Duodenal mucosa (tissue), 2 donors: ENCODE measurements at regions not wholly inside any gene's neighbourhood (a gene's known extent, or its start where the extent isn't known, plus 50 kb on each side); places are given as distances from the start of the nearest gene placed in this dataset.

Experiments used
- H3K27ac ChIP-seq: one replicate; pipeline ENCODE4 v1.7.0; 2013; ENCODE audit warnings: low read depth, low read length
- H3K27me3 ChIP-seq, 2 donors: one replicate each; pipeline ENCODE4 v1.7.0; 2013; ENCODE audit warnings: low read length in 2 of 2, control low read depth in 1 of 2; ENCODE audit not compliant: insufficient read depth in 2 of 2, control insufficient read depth in 1 of 2
- H3K36me3 ChIP-seq, 2 donors: one replicate each; pipeline ENCODE4 v1.7.0; 2013; ENCODE audit warnings: low read length in 2 of 2, control low read depth in 1 of 2; ENCODE audit not compliant: insufficient read depth in 2 of 2, control insufficient read depth in 1 of 2
- H3K4me1 ChIP-seq, 2 donors: one replicate each; pipeline ENCODE4 v1.7.0; 2013; ENCODE audit warnings: low read length in 2 of 2, control low read depth in 1 of 2; ENCODE audit not compliant: insufficient read depth in 2 of 2, control insufficient read depth in 1 of 2
- H3K4me3 ChIP-seq, 2 donors: one replicate each; pipeline ENCODE4 v1.7.0; 2013; ENCODE audit warnings: low read length in 2 of 2, low read depth in 1 of 2
- H3K9ac ChIP-seq, 2 donors: one replicate each; pipeline ENCODE4 v1.7.0; 2013; ENCODE audit warnings: low read length in 2 of 2, low read depth in 1 of 2
- H3K9me3 ChIP-seq, 2 donors: one replicate each; pipeline ENCODE4 v1.7.0; 2013; ENCODE audit warnings: low read length in 2 of 2, control low read depth in 1 of 2; ENCODE audit not compliant: control insufficient read depth in 1 of 2

GRCh38 chr3:174441588-174442301 lies 417.4 kb upstream of the NAALADL2 start:
- Histone ChIP-seq H3K9ac (peak overlapping the region; percentile 76 to 78), H3K4me3 (peak overlapping the region; percentile 82 to 85), H3K4me1 (peaks cover 7 to 10% of the 10 kb centered on the region in 2 donors), H3K27ac (peak overlapping the region; percentile 93), H3K27me3 (no peaks in the 10 kb centered on the region), H3K9me3 (no peaks in the 10 kb centered on the region), H3K36me3 (no peaks in the 10 kb centered on the region)

GRCh38 chr3:174442302-174442682 lies 416.8 kb upstream of the NAALADL2 start:
- H3K36me3 ChIP-seq: no peaks in the 10 kb centered on the region
- H3K4me3 ChIP-seq: peak overlapping the region; percentile 82 to 85
- H3K27ac ChIP-seq: no peak overlapping the region
- no peaks in the 10 kb centered on the region for H3K27me3 ChIP-seq
- H3K4me1 ChIP-seq: peaks cover 7 to 10% of the 10 kb centered on the region in 2 donors
- H3K9me3 ChIP-seq: no peaks in the 10 kb centered on the region
- peak overlapping the region in 1 of 2 donors; percentile 78 for H3K9ac ChIP-seq

GRCh38 chr3:174444391-174444790 lies 414.7 kb upstream of the NAALADL2 start:
- no peak overlapping the region for H3K27ac ChIP-seq
- H3K4me1 ChIP-seq: peaks cover 6 to 7% of the 10 kb centered on the region in 2 donors
- H3K27me3 ChIP-seq: no peaks in the 10 kb centered on the region
- peaks cover 0 to 12% of the 10 kb centered on the region in 2 donors for H3K9me3 ChIP-seq
- no peaks in the 10 kb centered on the region for H3K36me3 ChIP-seq
- H3K4me3 ChIP-seq: no peak overlapping the region
- no peak overlapping the region for H3K9ac ChIP-seq

GRCh38 chr3:174457758-174458157 lies 401.4 kb upstream of the NAALADL2 start:
- Histone ChIP-seq H3K4me3 (no peak overlapping the region), H3K27ac (no peak overlapping the region), H3K9me3 (peaks cover 0 to 13% of the 10 kb centered on the region in 2 donors), H3K4me1 (no peaks in the 10 kb centered on the region), H3K36me3 (no peaks in the 10 kb centered on the region), H3K9ac (no peak overlapping the region), H3K27me3 (no peaks in the 10 kb centered on the region)

- H3K27ac ChIP-seq: no peak overlapping the region
- no peaks in the 10 kb centered on the region for H3K27me3 ChIP-seq
- H3K9ac ChIP-seq: no peak overlapping the region
- no peak overlapping the region for H3K4me3 ChIP-seq
- H3K9me3 ChIP-seq: peaks cover 0 to 4% of the 10 kb centered on the region in 2 donors
- no peaks in the 10 kb centered on the region for H3K36me3 ChIP-seq
- no peaks in the 10 kb centered on the region for H3K4me1 ChIP-seq
These were observed 398.3 kb upstream of the NAALADL2 start for GRCh38 chr3:174460831-174461230.

- no peaks in the 10 kb centered on the region for H3K9me3 ChIP-seq
- no peaks in the 10 kb centered on the region for H3K27me3 ChIP-seq
- no peaks in the 10 kb centered on the region for H3K36me3 ChIP-seq
- no peak overlapping the region for H3K4me3 ChIP-seq
- H3K27ac ChIP-seq: no peak overlapping the region
- H3K4me1 ChIP-seq: no peaks in the 10 kb centered on the region
- no peak overlapping the region for H3K9ac ChIP-seq
These were observed 396.2 kb upstream of the NAALADL2 start for GRCh38 chr3:174462916-174463315.

GRCh38 chr3:174465177-174465576 lies 394.0 kb upstream of the NAALADL2 start:
- H3K27me3 ChIP-seq: no peaks in the 10 kb centered on the region
- H3K36me3 ChIP-seq: no peaks in the 10 kb centered on the region
- no peak overlapping the region for H3K27ac ChIP-seq
- H3K9ac ChIP-seq: no peak overlapping the region
- H3K4me3 ChIP-seq: no peak overlapping the region
- no peaks in the 10 kb centered on the region for H3K4me1 ChIP-seq
- H3K9me3 ChIP-seq: no peaks in the 10 kb centered on the region

GRCh38 chr3:174466471-174467054 lies 392.6 kb upstream of the NAALADL2 start:
- no peaks in the 10 kb centered on the region for H3K9me3 ChIP-seq

GRCh38 chr3:174477491-174477890 lies 381.6 kb upstream of the NAALADL2 start:
- Histone ChIP-seq H3K4me1 (no peaks in the 10 kb centered on the region), H3K36me3 (no peaks in the 10 kb centered on the region), H3K27me3 (no peaks in the 10 kb centered on the region), H3K4me3 (no peak overlapping the region), H3K27ac (no peak overlapping the region), H3K9me3 (no peaks in the 10 kb centered on the region), H3K9ac (no peak overlapping the region)

More at GRCh38 chr3:174466471-174467054, 392.6 kb upstream of the NAALADL2 start:
- H3K4me3 ChIP-seq: no peak overlapping the region
- no peak overlapping the region for H3K27ac ChIP-seq
- H3K9ac ChIP-seq: no peak overlapping the region
- no peaks in the 10 kb centered on the region for H3K27me3 ChIP-seq
- H3K4me1 ChIP-seq: no peaks in the 10 kb centered on the region
- H3K36me3 ChIP-seq: no peaks in the 10 kb centered on the region

- Histone ChIP-seq H3K27me3 (no peaks in the 10 kb centered on the region), H3K27ac (no peak overlapping the region), H3K36me3 (no peaks in the 10 kb centered on the region), H3K4me1 (no peaks in the 10 kb centered on the region), H3K9me3 (no peaks in the 10 kb centered on the region), H3K4me3 (no peak overlapping the region), H3K9ac (no peak overlapping the region)
These were observed 378.4 kb upstream of the NAALADL2 start for GRCh38 chr3:174480767-174481166.
